ENCODE measurements at regions not wholly inside any gene's neighbourhood (a gene's known extent, or its start where the extent isn't known, plus 50 kb on each side); places are given as distances from the start of the nearest gene placed in this dataset.

GRCh38 chr5:180438785-180439780 lies 55.1 kb upstream of the CNOT6 start:
- Histone ChIP-seq H3K36me3 (ENCODE audit: control insufficient read depth in 2 of 2, extremely low read depth in 1 of 2, insufficient read depth in 2 of 2, low read length in 2 of 2) (no peaks in the 10 kb centered on the region), H2AFZ (ENCODE audit: low read depth, low read length) (no peak overlapping the region), H3K9me3 (replicated peaks; ENCODE audit: control insufficient read depth, insufficient read depth, low read length) (no peaks in the 10 kb centered on the region), H3K27me3 (ENCODE audit: control insufficient read depth in 2 of 2, insufficient read depth in 2 of 2, low read length in 2 of 2) (no peaks in the 10 kb centered on the region), H4K20me1 (replicated peaks; ENCODE audit: control insufficient read depth, extremely low read depth, insufficient read depth, low read length) (no peaks in the 10 kb centered on the region), H3K9me1 (replicated peaks; ENCODE audit: control insufficient read depth, extremely low read depth, insufficient read depth, low read length) (no peaks in the 10 kb centered on the region), H3K79me2 (ENCODE audit: control insufficient read depth, insufficient read depth, low read length) (no peaks in the 10 kb centered on the region), H3K4me1 (ENCODE audit: control insufficient read depth, extremely low read depth, insufficient read depth, low read length) (no peaks in the 10 kb centered on the region), H3K4me2 (ENCODE audit: insufficient read depth, low read length) (no peak overlapping the region), H3K4me3 (replicated peaks in 1 of 3; ENCODE audit: insufficient read depth in 1 of 3, low read depth in 1 of 3, low read length in 3 of 3) (no peak overlapping the region), H3K27ac (ENCODE audit: insufficient read depth, low read depth, low read length) (no peak overlapping the region), H3K9ac (replicated peaks; ENCODE audit: extremely low read depth, insufficient read depth, low read length) (no peak overlapping the region)
- ChIA-PET POLR2A (no interaction called here), CTCF (no interaction called here)
- TF ChIP-seq, protein P1, sequence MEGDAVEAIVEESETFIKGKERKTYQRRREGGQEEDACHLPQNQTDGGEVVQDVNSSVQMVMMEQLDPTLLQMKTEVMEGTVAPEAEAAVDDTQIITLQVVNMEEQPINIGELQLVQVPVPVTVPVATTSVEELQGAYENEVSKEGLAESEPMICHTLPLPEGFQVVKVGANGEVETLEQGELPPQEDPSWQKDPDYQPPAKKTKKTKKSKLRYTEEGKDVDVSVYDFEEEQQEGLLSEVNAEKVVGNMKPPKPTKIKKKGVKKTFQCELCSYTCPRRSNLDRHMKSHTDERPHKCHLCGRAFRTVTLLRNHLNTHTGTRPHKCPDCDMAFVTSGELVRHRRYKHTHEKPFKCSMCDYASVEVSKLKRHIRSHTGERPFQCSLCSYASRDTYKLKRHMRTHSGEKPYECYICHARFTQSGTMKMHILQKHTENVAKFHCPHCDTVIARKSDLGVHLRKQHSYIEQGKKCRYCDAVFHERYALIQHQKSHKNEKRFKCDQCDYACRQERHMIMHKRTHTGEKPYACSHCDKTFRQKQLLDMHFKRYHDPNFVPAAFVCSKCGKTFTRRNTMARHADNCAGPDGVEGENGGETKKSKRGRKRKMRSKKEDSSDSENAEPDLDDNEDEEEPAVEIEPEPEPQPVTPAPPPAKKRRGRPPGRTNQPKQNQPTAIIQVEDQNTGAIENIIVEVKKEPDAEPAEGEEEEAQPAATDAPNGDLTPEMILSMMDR (IDR thresholded peaks at IDR 0.05; ENCODE audit: extremely low read depth in 1 of 2, insufficient read depth in 1 of 2, low read depth in 1 of 2, low read length in 2 of 2) = no peak
- TF ChIP-seq POLR2AphosphoS5 (IDR thresholded peaks at IDR 0.05; ENCODE audit: insufficient read depth, low read depth, low read length) (no peak), POLR2A (IDR thresholded peaks at IDR 0.05; ENCODE audit: low read depth, low read length) (no peak), EZH2 (IDR thresholded peaks at IDR 0.05; ENCODE audit: borderline replicate concordance, low read depth, low read length, severe bottlenecking) (no peak), JUN (IDR thresholded peaks at IDR 0.05; ENCODE audit: borderline replicate concordance, insufficient read depth, insufficient read length, low read depth) (no peak), MYC (IDR thresholded peaks at IDR 0.05; ENCODE audit: low read depth, low read length) (no peak), GATA2 (IDR thresholded peaks at IDR 0.05; ENCODE audit: insufficient read depth, insufficient read length, low read depth, low read length) (no peak), FOS (IDR thresholded peaks at IDR 0.05; ENCODE audit: borderline replicate concordance, insufficient read depth, low read length) (no peak), MAX (IDR thresholded peaks at IDR 0.05; ENCODE audit: insufficient read depth, insufficient read length) (no peak)
- intact Hi-C loops (cut with micrococcal nuclease) = no loop called here
- dilution Hi-C loops (cut with MboI; ENCODE audit: extremely low pct_ligation_motif_present, low sequenced_read_pairs) = no loop called here
- no TSS peak for BruUV-seq (replicated peaks)
- FAIRE-seq = no peak
- DNase-seq (ENCODE audit: low read depth, low spot score) = no peak
